Choroid plexus epithelial cell (primary cell): ENCODE measurements at regions not wholly inside any gene's neighbourhood (a gene's known extent, or its start where the extent isn't known, plus 50 kb on each side); places are given as distances from the start of the nearest gene placed in this dataset.
A peak's percentile ranks its signal among the peaks of the same experiment; 100 is the strongest.
"Not testable (repeated sequence)": the region's sequence is repeated elsewhere in the genome, so short reads cannot be mapped to it uniquely, and the experiment has no call there.

Experiments
- DNase-seq: peaks from one replicate; pipeline ENCODE4 v3.0.0-alpha.2; 2010; ENCODE audit warnings: low read depth
- H3K4me3 ChIP-seq: 2 replicates; pipeline ENCODE4 v1.5.1; 2011; ENCODE audit warnings: low read depth, mild to moderate bottlenecking, control low read depth, low read length, moderate library complexity
- TF ChIP-seq, protein P1 (sequence below): conservative IDR thresholded peaks from 2 replicates; pipeline ENCODE4 v1.5.1; 2011; ENCODE audit warnings: low read depth, mild to moderate bottlenecking, control low read depth, inconsistent platforms, low read length, moderate library complexity

DNA sequence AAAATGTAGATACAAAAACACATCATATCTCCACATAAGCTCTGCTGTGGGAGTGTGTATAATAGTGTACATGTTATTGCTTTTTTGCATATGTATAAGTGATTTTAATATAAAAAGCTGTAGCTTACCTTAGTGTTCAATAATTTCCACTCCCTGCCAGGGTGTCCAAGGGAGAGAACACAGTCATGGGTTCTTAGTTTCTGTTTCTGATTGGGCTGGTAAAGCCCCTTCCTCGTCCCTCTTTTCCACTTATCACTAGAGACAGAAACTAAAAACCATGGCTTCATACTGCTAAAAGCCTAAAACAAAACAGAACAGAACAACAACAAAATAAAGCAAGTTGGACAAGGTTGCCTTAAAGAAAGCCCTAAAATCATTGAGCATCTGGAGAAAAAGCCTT is 74.4 kb upstream of the S1PR3 start:
- TF ChIP-seq, protein P1, sequence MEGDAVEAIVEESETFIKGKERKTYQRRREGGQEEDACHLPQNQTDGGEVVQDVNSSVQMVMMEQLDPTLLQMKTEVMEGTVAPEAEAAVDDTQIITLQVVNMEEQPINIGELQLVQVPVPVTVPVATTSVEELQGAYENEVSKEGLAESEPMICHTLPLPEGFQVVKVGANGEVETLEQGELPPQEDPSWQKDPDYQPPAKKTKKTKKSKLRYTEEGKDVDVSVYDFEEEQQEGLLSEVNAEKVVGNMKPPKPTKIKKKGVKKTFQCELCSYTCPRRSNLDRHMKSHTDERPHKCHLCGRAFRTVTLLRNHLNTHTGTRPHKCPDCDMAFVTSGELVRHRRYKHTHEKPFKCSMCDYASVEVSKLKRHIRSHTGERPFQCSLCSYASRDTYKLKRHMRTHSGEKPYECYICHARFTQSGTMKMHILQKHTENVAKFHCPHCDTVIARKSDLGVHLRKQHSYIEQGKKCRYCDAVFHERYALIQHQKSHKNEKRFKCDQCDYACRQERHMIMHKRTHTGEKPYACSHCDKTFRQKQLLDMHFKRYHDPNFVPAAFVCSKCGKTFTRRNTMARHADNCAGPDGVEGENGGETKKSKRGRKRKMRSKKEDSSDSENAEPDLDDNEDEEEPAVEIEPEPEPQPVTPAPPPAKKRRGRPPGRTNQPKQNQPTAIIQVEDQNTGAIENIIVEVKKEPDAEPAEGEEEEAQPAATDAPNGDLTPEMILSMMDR = no peak
- no peak for DNase-seq

DNA sequence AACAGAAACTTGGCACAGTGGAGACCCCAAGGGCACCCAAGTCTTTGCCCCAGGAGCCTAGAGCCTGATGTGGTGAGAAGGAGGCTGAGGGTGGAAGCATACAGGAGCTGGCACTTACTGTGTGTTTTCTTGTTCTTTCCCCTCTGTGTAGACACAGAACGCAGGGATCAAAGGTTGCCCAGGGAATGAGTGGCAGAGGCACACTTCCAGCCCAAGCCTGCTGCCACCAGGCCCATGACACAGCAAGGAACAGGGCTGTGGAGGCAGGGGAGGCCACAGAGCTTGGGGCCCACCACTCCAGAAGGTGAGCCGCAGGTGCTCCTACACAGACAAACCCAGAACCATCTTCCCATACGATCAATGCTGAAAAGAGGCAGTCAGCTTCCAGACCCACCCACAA is 73.9 kb upstream of the S1PR3 start:
- no peak for DNase-seq
- TF ChIP-seq, protein P1 = no peak
- no peak overlapping the region for H3K4me3 ChIP-seq

More for the DNA sequence above, 74.4 kb upstream of the S1PR3 start:
- H3K4me3 ChIP-seq = no peak overlapping the region

DNA sequence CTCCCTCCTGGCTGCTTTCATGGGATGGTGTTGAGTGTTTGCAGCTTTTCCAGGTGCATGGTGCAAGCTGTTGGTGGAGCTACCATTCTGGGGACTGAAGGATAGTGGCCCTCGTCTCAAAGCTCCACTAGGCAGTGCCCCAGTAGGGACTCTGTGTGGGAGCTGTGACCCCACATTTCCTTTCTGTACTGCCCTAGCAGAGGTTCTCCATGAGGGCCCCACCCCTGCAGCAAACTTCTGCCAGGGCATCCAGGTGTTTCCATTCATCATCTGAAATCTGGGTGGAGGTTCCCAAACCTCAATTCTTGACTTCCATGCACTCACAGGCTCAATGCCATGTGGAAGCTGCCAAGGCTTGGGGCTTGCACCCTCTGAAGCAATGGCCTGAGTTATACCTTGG is 72.7 kb upstream of the S1PR3 start:
- not testable (repeated sequence) for H3K4me3 ChIP-seq, DNase-seq

DNA sequence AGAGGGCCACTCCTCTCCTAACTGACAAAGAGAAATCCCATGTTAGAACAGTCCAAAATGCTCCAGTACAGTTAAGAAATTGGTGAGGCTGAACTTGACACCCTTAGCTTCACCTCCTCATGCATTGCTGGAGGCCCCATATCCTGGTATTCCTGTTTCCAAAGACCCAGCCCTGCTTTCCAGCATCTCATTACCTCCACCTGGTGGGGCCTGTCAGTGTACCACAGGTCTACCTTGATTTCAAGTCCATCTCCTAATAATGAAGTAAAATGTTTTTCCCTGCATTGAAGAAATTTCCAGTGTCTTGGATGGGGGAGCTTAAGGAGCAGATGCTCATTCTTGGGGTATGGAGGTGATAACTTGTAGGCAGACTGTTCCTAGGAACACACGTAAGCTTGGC is 70.6 kb upstream of the S1PR3 start:
- DNase-seq = no peak
- TF ChIP-seq, protein P1 = peak; percentile 14
- no peak overlapping the region for H3K4me3 ChIP-seq

DNA sequence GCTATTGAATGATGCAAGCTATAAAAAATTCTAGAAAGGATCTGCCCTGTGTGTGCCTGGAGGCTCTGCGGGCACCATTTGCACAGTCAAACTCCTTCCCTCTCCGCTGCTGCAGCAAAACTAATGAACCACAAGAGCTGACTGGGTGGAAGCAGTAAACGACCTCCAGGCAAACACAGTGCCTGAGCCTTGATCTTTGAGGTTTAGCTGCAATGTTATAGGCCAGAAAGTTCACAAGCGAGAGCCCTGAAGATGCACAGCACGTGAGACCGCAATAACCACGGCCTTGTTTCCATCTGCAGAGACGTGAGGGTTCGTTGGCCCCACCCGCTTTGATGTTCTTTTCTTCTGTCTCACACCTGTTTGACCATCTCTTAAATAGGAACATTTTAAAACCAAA is 69.2 kb upstream of the S1PR3 start:
- TF ChIP-seq, protein P1 = no peak
- DNase-seq = no peak
- H3K4me3 ChIP-seq = no peak overlapping the region

DNA sequence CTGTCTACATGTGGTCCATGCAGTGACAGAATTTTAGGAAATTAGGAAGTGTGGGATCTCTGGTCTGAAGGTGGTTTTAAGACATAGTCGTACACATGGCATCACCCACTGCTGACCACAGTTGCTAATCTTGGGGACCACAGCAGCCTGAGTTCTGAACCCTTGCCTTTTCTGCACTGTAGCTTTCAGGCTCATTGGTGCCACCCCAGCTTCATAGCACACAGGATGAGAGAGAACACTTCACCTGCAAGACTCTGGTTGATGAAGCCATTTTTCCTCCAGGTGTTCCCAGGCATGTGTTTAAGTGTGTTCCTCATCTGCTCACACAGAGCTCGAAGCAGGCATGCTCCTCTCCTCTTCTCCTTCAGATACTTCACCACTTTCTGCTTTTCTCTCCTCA is 68.2 kb upstream of the S1PR3 start:
- TF ChIP-seq, protein P1 = no peak
- no peak for DNase-seq
- H3K4me3 ChIP-seq = no peak overlapping the region

DNA sequence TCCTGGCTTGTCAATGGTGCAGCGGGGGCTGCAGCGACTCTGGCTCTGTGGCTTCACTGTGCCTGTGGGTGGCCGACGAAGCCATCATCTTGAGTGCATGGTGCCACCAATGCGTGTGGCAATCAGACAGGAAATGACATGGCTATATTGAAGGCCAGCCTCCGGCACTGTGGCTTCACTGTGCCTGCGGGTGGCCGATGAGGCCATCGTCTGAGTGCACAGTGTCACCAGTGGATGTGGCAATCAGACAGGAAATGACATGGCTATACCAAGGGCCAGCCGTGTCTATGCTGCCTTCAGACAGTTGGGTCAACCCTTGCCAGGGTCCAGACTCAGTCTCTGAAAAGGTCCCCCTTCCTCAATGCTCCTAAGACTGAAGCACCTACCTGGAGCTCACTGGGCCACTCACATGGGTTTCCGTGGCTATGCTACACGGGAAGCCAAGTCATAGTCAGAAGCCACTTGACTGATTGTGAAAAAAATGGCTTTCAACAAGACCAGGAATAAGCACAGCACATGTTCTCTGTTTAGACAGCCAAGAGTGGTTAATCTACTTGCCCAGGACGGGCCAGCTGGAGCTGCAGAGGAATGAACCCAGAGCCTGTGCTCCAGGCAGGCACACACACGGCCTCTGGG is 67.5 kb upstream of the S1PR3 start:
- TF ChIP-seq, protein P1 = no peak
- no peak overlapping the region for H3K4me3 ChIP-seq
- DNase-seq = no peak

DNA sequence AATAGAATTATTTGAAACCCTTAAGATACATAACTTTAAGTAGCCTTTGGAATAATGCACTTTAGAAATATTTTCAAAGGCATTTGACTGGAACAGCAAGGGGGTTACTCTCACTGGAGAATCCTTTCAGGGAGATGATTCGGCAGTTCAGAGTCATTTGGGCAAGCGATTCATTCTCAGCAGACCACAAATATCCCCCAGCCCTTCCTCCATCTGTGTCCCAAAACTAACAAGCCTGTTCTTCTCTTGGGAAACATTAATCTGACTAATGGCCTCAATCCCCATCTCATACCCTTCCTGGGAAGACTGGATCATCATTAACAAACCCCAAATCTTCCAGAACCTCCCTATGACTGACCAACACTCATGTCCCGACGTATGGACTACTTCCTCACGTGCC is 65.8 kb upstream of the S1PR3 start:
- no peak for DNase-seq
- TF ChIP-seq, protein P1 = no peak

More for the DNA sequence above, 65.8 kb upstream of the S1PR3 start:
- no peak overlapping the region for H3K4me3 ChIP-seq
